Keratinocyte (primary cell): ENCODE measurements at regions not wholly inside any gene's neighbourhood (a gene's known extent, or its start where the extent isn't known, plus 50 kb on each side); places are given as distances from the start of the nearest gene placed in this dataset.

ENCODE experiments used
- EZH2 ChIP-seq: IDR thresholded peaks from one replicate; pipeline ENCODE4 v1.6.1; 2012; ENCODE audit warnings: inconsistent platforms, mild to moderate bottlenecking, low read length, moderate library complexity
- TF ChIP-seq, protein P1 (sequence below), 3 experiments: IDR thresholded peaks in 1 of 3; conservative IDR thresholded peaks in 1 of 3; optimal IDR thresholded peaks in 1 of 3; 2 replicates in 2 of 3; 3 replicates in 1 of 3; pipeline versions ENCODE3 to v1.5.1; 2011; ENCODE audit warnings: low read length in 3 of 3, mild to moderate bottlenecking in 3 of 3, moderate library complexity in 2 of 3, control low read depth in 1 of 3, inconsistent platforms in 1 of 3; ENCODE audit not compliant: insufficient read depth in 2 of 3; ENCODE audit errors: extremely low read depth in 1 of 3

DNA sequence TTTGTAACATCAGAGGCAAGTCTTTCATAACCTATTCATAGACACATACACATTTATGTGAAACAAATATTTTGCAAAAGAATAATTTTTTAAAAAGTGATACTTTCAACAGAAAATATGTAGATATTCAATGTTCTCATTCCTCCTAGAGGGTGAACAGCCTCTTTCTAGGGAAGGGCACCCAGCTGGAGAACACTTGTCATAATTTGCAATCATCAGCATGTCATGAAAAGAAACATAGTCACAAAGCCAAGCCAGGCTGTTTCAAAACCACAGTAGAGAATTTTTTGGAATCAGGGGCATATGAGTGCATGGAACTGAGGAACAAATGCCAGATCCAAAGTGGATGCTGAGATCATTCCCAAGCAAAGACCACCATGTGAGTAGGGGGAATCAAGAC, 406.9 kb upstream of the ADAMTS9 start:
- TF ChIP-seq, protein P1, sequence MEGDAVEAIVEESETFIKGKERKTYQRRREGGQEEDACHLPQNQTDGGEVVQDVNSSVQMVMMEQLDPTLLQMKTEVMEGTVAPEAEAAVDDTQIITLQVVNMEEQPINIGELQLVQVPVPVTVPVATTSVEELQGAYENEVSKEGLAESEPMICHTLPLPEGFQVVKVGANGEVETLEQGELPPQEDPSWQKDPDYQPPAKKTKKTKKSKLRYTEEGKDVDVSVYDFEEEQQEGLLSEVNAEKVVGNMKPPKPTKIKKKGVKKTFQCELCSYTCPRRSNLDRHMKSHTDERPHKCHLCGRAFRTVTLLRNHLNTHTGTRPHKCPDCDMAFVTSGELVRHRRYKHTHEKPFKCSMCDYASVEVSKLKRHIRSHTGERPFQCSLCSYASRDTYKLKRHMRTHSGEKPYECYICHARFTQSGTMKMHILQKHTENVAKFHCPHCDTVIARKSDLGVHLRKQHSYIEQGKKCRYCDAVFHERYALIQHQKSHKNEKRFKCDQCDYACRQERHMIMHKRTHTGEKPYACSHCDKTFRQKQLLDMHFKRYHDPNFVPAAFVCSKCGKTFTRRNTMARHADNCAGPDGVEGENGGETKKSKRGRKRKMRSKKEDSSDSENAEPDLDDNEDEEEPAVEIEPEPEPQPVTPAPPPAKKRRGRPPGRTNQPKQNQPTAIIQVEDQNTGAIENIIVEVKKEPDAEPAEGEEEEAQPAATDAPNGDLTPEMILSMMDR (optimal IDR thresholded peaks at IDR 0.05 in 1 of 3, IDR thresholded peaks at IDR 0.05 in 1 of 3, conservative IDR thresholded peaks at IDR 0.05 in 1 of 3; ENCODE audit: extremely low read depth in 1 of 3, insufficient read depth in 2 of 3, low read length in 3 of 3), result no peak
- no peak for TF ChIP-seq EZH2
